Kidney (tissue), 13 donors: ENCODE measurements at regions not wholly inside any gene's neighbourhood (a gene's known extent, or its start where the extent isn't known, plus 50 kb on each side); places are given as distances from the start of the nearest gene placed in this dataset.

Source experiments
- DNase-seq, 5 donors: peaks; one replicate each; pipeline ENCODE4 v3.0.0-alpha.2; 2013 to 2020
- FAIRE-seq: peaks from 2 replicates; lab custom pipeline; 2012; peaks lifted over from hg19 to GRCh38; lab: Jason Lieb, UNC
- H3K27ac ChIP-seq, 2 donors: one replicate each; pipeline ENCODE4 v1.7.0; 2013; ENCODE audit warnings: low read depth in 2 of 2, low read length in 2 of 2, inconsistent platforms in 1 of 2
- H3K27me3 ChIP-seq: one replicate; pipeline ENCODE4 v1.7.1; 2013; ENCODE audit warnings: low read length, inconsistent platforms; ENCODE audit not compliant: control insufficient read depth, insufficient read depth
- H3K36me3 ChIP-seq, 3 donors: one replicate each; pipeline versions ENCODE4 v1.7.0 to v1.7.1; 2013; ENCODE audit warnings: low read length in 3 of 3, control low read depth in 1 of 3, inconsistent platforms in 1 of 3; ENCODE audit not compliant: insufficient read depth in 3 of 3, control insufficient read depth in 2 of 3
- H3K4me1 ChIP-seq, 3 donors: one replicate each; pipeline versions ENCODE4 v1.7.0 to v1.7.1; 2013; ENCODE audit warnings: low read length in 3 of 3, inconsistent platforms in 1 of 3, low read depth in 1 of 3; ENCODE audit not compliant: control insufficient read depth in 2 of 3, insufficient read depth in 2 of 3
- H3K4me3 ChIP-seq, 3 donors: one replicate each; pipeline versions ENCODE4 v1.7.0 to v1.8.1; 2013; ENCODE audit warnings: low read length in 3 of 3, control low read depth in 1 of 3, inconsistent platforms in 1 of 3
- H3K9ac ChIP-seq, 3 donors: one replicate each; pipeline versions ENCODE4 v1.7.0 to v1.7.1; 2013; ENCODE audit warnings: low read length in 3 of 3, control low read depth in 1 of 3, inconsistent platforms in 1 of 3
- H3K9me3 ChIP-seq, 3 donors: one replicate each; pipeline versions ENCODE4 v1.7.0 to v1.7.1; 2013; ENCODE audit warnings: low read length in 3 of 3, control low read depth in 1 of 3, inconsistent platforms in 1 of 3; ENCODE audit not compliant: control insufficient read depth in 2 of 3, insufficient read depth in 1 of 3
- CTCF ChIP-seq: IDR thresholded peaks from 3 replicates; pipeline ENCODE4 v1.5.1; 2012; ENCODE audit warnings: mild to moderate bottlenecking, moderate library complexity, borderline replicate concordance; ENCODE audit not compliant: insufficient read depth; ENCODE audit errors: extremely low read depth
- intact Hi-C: fragments of 100-400 bp; cut with DNase I; formaldehyde crosslinking; loops from one replicate; pipeline ENCODE4 v1.11.1; 2022
- donor health status: control.
- donor health status: control.
- donor health status: control.
- donor health status: control.
- donor health status: control.
- donor health status: DM: yes; HTN: yes; CAD: no.
- donor health status: Normal renal cell carcinoma (clear cell type).

GRCh38 chr22:49161002-49161850, 666.4 kb downstream of the BRD1 start:
- Histone ChIP-seq H3K27ac (no peak overlapping the region), H3K4me3 (no peak overlapping the region), H3K27me3 (no peaks in the 10 kb centered on the region), H3K9me3 (no peaks in the 10 kb centered on the region), H3K9ac (no peak overlapping the region), H3K36me3 (no peaks in the 10 kb centered on the region), H3K4me1 (no peaks in the 10 kb centered on the region)
- TF ChIP-seq CTCF: no peak
- DNase-seq (peak in 1 of 5 donors; percentile 58), FAIRE-seq (no peak)
- intact Hi-C loops: no loop called here

GRCh38 chr22:49160261-49161001, 667.2 kb downstream of the BRD1 start:
- Histone ChIP-seq H3K36me3 (no peaks in the 10 kb centered on the region), H3K9me3 (no peaks in the 10 kb centered on the region), H3K4me1 (no peaks in the 10 kb centered on the region), H3K4me3 (no peak overlapping the region), H3K27ac (no peak overlapping the region), H3K27me3 (no peaks in the 10 kb centered on the region), H3K9ac (no peak overlapping the region)
- intact Hi-C loops: no loop called here
- DNase-seq (peak in 1 of 5 donors; percentile 56), FAIRE-seq (no peak)
- TF ChIP-seq CTCF: no peak

GRCh38 chr22:49159711-49160110, 668.0 kb downstream of the BRD1 start:
- Histone ChIP-seq H3K9me3 (no peaks in the 10 kb centered on the region), H3K36me3 (no peaks in the 10 kb centered on the region), H3K4me3 (no peak overlapping the region), H3K27ac (no peak overlapping the region), H3K9ac (no peak overlapping the region), H3K27me3 (no peaks in the 10 kb centered on the region), H3K4me1 (no peaks in the 10 kb centered on the region)
- intact Hi-C loops: no loop called here
- TF ChIP-seq CTCF: no peak
- FAIRE-seq (no peak), DNase-seq (no peak)
